HG02798 (cell line): ENCODE measurements at regions not wholly inside any gene's neighbourhood (a gene's known extent, or its start where the extent isn't known, plus 50 kb on each side); places are given as distances from the start of the nearest gene placed in this dataset.
"Not testable (repeated sequence)": the region's sequence is repeated elsewhere in the genome, so short reads cannot be mapped to it uniquely, and the experiment has no call there.

Experiments used
- ATAC-seq: cut with Tn5 transposase; IDR thresholded peaks from one replicate; pipeline ENCODE4 v1.9.1; 2021; ENCODE audit warnings: mild to moderate bottlenecking; ENCODE audit not compliant: unreplicated experiment, poor library complexity

GRCh38 chr1:10935724-10936123 is 76.7 kb upstream of the TARDBP start:
- no peak for ATAC-seq

GRCh38 chr1:10936998-10937901 is 75.2 kb upstream of the TARDBP start:
- no peak for ATAC-seq

GRCh38 chr1:10938741-10939417 is 73.6 kb upstream of the TARDBP start:
- no peak for ATAC-seq

- peak; percentile 59 for ATAC-seq
Observed at GRCh38 chr1:10939654-10940450, 72.6 kb upstream of the TARDBP start.

- no peak for ATAC-seq
Observed at GRCh38 chr1:10940451-10940804, 72.0 kb upstream of the TARDBP start.

- ATAC-seq, result no peak
Observed at GRCh38 chr1:10940838-10941237, 71.6 kb upstream of the TARDBP start.

- ATAC-seq, result no peak
Observed at GRCh38 chr1:10941891-10942541, 70.4 kb upstream of the TARDBP start.

GRCh38 chr1:10942542-10942912 is 69.9 kb upstream of the TARDBP start:
- no peak for ATAC-seq

GRCh38 chr1:10943041-10943440 is 69.4 kb upstream of the TARDBP start:
- no peak for ATAC-seq

- ATAC-seq, result no peak
Observed at GRCh38 chr1:10943991-10944730, 68.3 kb upstream of the TARDBP start.

- no peak for ATAC-seq
Observed at GRCh38 chr1:10945991-10946509, 66.4 kb upstream of the TARDBP start.

- ATAC-seq, result no peak
Observed at GRCh38 chr1:10947181-10947580, 65.3 kb upstream of the TARDBP start.

GRCh38 chr1:10947691-10948462 is 64.6 kb upstream of the TARDBP start:
- no peak for ATAC-seq

GRCh38 chr1:10948463-10948775 is 64.0 kb upstream of the TARDBP start:
- no peak for ATAC-seq

- no peak for ATAC-seq
Observed at GRCh38 chr1:10950316-10951172, 61.9 kb upstream of the TARDBP start.

- ATAC-seq, result not testable (repeated sequence)
Observed at GRCh38 chr1:10951298-10951697, 61.2 kb upstream of the TARDBP start.

- ATAC-seq, result no peak
Observed at GRCh38 chr1:10951961-10952360, 60.5 kb upstream of the TARDBP start.
